ENCODE measurements at regions not wholly inside any gene's neighbourhood (a gene's known extent, or its start where the extent isn't known, plus 50 kb on each side); places are given as distances from the start of the nearest gene placed in this dataset.

GRCh38 chr5:12936221-12936620, 1008.3 kb downstream of the DNAH5 start:
- no peaks in the 10 kb centered on the region for H3K27me3 ChIP-seq
- WGBS = 83% methylated on average over 5 of the region's 5 CpGs
- no peaks in the 10 kb centered on the region for H3K36me3 ChIP-seq
- H3K4me1 ChIP-seq = no peaks in the 10 kb centered on the region
- H3K9me3 ChIP-seq = no peaks in the 10 kb centered on the region
- DNase-seq (ENCODE audit: low spot score in 2 of 2) = no peak
- H3K27ac ChIP-seq = no peak overlapping the region
- TF ChIP-seq POLR2AphosphoS5 (IDR thresholded peaks at IDR 0.05) (no peak), CTCF (IDR thresholded peaks at IDR 0.05) (no peak), EP300 (IDR thresholded peaks at IDR 0.05) (no peak), POLR2A (IDR thresholded peaks at IDR 0.05) (no peak)
- H3K4me3 ChIP-seq = no peak overlapping the region

- Histone ChIP-seq H3K27me3 (no peaks in the 10 kb centered on the region), H3K4me3 (no peak overlapping the region), H3K9me3 (no peaks in the 10 kb centered on the region), H3K36me3 (no peaks in the 10 kb centered on the region), H3K27ac (no peak overlapping the region), H3K4me1 (no peaks in the 10 kb centered on the region)
- TF ChIP-seq POLR2A (IDR thresholded peaks at IDR 0.05) = no peak
- no peak for DNase-seq (ENCODE audit: low spot score in 2 of 2)
- WGBS = no CpG with 5 or more reads among the region's 1 CpG
Observed at GRCh38 chr5:12934722-12935121, 1009.8 kb downstream of the DNAH5 start.

- no peak overlapping the region for H3K4me3 ChIP-seq
- H3K27ac ChIP-seq = no peak overlapping the region
- no peaks in the 10 kb centered on the region for H3K27me3 ChIP-seq
- H3K36me3 ChIP-seq = no peaks in the 10 kb centered on the region
- H3K9me3 ChIP-seq = no peaks in the 10 kb centered on the region
- 55% methylated on average over 2 of the region's 2 CpGs for WGBS
- H3K4me1 ChIP-seq = no peaks in the 10 kb centered on the region
- DNase-seq (ENCODE audit: low spot score in 2 of 2) = no peak
- TF ChIP-seq EP300 (IDR thresholded peaks at IDR 0.05) (no peak), POLR2AphosphoS5 (IDR thresholded peaks at IDR 0.05) (no peak), POLR2A (IDR thresholded peaks at IDR 0.05) (no peak), CTCF (IDR thresholded peaks at IDR 0.05) (no peak)
Observed at GRCh38 chr5:12920527-12920926, 1016.3 kb upstream of the CTNND2 start.

GRCh38 chr5:12911156-12911555, 1006.9 kb upstream of the CTNND2 start:
- DNase-seq (ENCODE audit: low spot score in 2 of 2) = no peak
- no peaks in the 10 kb centered on the region for H3K36me3 ChIP-seq
- H3K9me3 ChIP-seq = no peaks in the 10 kb centered on the region
- H3K27ac ChIP-seq = no peak overlapping the region
- no peaks in the 10 kb centered on the region for H3K4me1 ChIP-seq
- TF ChIP-seq POLR2A (IDR thresholded peaks at IDR 0.05) = no peak
- no peak for TF ChIP-seq EP300 (IDR thresholded peaks at IDR 0.05)
- no peak for TF ChIP-seq CTCF (IDR thresholded peaks at IDR 0.05)
- TF ChIP-seq POLR2AphosphoS5 (IDR thresholded peaks at IDR 0.05) = no peak
- whole genome bisulfite sequencing = 19% methylated on average over 4 of the region's 4 CpGs
- no peaks in the 10 kb centered on the region for H3K27me3 ChIP-seq
- H3K4me3 ChIP-seq = no peak overlapping the region

- DNase-seq (ENCODE audit: low spot score in 2 of 2) = no peak
- 12% methylated on average over 3 of the region's 3 CpGs for WGBS
- Histone ChIP-seq H3K36me3 (no peaks in the 10 kb centered on the region), H3K27ac (no peak overlapping the region), H3K9me3 (no peaks in the 10 kb centered on the region), H3K27me3 (no peaks in the 10 kb centered on the region), H3K4me1 (no peaks in the 10 kb centered on the region), H3K4me3 (no peak overlapping the region)
- TF ChIP-seq CTCF (IDR thresholded peaks at IDR 0.05) = no peak
- TF ChIP-seq POLR2AphosphoS5 (IDR thresholded peaks at IDR 0.05) = no peak
- TF ChIP-seq POLR2A (IDR thresholded peaks at IDR 0.05) = no peak
- TF ChIP-seq EP300 (IDR thresholded peaks at IDR 0.05) = no peak
Observed at GRCh38 chr5:12910641-12911040, 1006.4 kb upstream of the CTNND2 start.

GRCh38 chr5:12902611-12903010, 998.4 kb upstream of the CTNND2 start:
- H3K4me3 ChIP-seq = no peak overlapping the region
- WGBS = 56% methylated on average over 4 of the region's 4 CpGs
- TF ChIP-seq POLR2AphosphoS5 (IDR thresholded peaks at IDR 0.05) (no peak), POLR2A (IDR thresholded peaks at IDR 0.05) (no peak), EP300 (IDR thresholded peaks at IDR 0.05) (no peak), CTCF (IDR thresholded peaks at IDR 0.05) (no peak)
- no peaks in the 10 kb centered on the region for H3K9me3 ChIP-seq
- no peaks in the 10 kb centered on the region for H3K27me3 ChIP-seq
- no peaks in the 10 kb centered on the region for H3K36me3 ChIP-seq
- H3K4me1 ChIP-seq = no peaks in the 10 kb centered on the region
- no peak overlapping the region for H3K27ac ChIP-seq
- DNase-seq (ENCODE audit: low spot score in 2 of 2) = no peak
